Trophoblast cell (in vitro differentiated cells and primary cell): ENCODE measurements at regions not wholly inside any gene's neighbourhood (a gene's known extent, or its start where the extent isn't known, plus 50 kb on each side); places are given as distances from the start of the nearest gene placed in this dataset.

Experiments used
- DNase-seq, 2 donors: peaks; one replicate each; pipeline ENCODE4 v3.0.0-alpha.2; 2016
- H2AFZ ChIP-seq: 2 replicates; pipeline ENCODE4 v1.6.1; 2013; ENCODE audit warnings: low read length, moderate library complexity, mild to moderate bottlenecking; ENCODE audit not compliant: insufficient read depth, poor library complexity
- H2AK5ac ChIP-seq: 2 replicates; pipeline ENCODE4 v1.6.1; 2013; ENCODE audit warnings: mild to moderate bottlenecking, low read length
- H2BK120ac ChIP-seq: 2 replicates; pipeline ENCODE4 v1.6.1; 2013; ENCODE audit warnings: low read length, mild to moderate bottlenecking, moderate library complexity; ENCODE audit not compliant: insufficient read depth, poor library complexity
- H2BK12ac ChIP-seq: 2 replicates; pipeline ENCODE4 v1.6.1; 2013; ENCODE audit warnings: mild to moderate bottlenecking, low read length, moderate library complexity
- H2BK5ac ChIP-seq: 2 replicates; pipeline ENCODE4 v1.6.1; 2013; ENCODE audit warnings: low read length, low read depth, moderate library complexity, mild to moderate bottlenecking; ENCODE audit not compliant: poor library complexity
- H3K14ac ChIP-seq: 2 replicates; pipeline ENCODE4 v1.6.1; 2013; ENCODE audit warnings: mild to moderate bottlenecking, low read length
- H3K18ac ChIP-seq: 2 replicates; pipeline ENCODE4 v1.6.1; 2013; ENCODE audit warnings: mild to moderate bottlenecking, low read length
- H3K23ac ChIP-seq: 2 replicates; pipeline ENCODE4 v1.6.1; 2013; ENCODE audit warnings: low read length
- H3K27ac ChIP-seq: 2 replicates; pipeline ENCODE4 v1.5.1; 2013; ENCODE audit warnings: low read depth, mild to moderate bottlenecking, inconsistent platforms, low read length, moderate library complexity
- H3K27me3 ChIP-seq: 2 replicates; pipeline ENCODE4 v1.6.1; 2013; ENCODE audit warnings: inconsistent platforms, mild to moderate bottlenecking, low read length, moderate library complexity; ENCODE audit not compliant: insufficient read depth
- H3K36me3 ChIP-seq, 2 experiments: 1 replicate in 1 of 2; 2 replicates in 1 of 2; pipeline ENCODE4 v1.6.1; 2013; ENCODE audit warnings: low read length in 2 of 2, mild to moderate bottlenecking in 2 of 2, moderate library complexity in 1 of 2; ENCODE audit not compliant: insufficient read depth in 2 of 2, control insufficient read depth in 1 of 2
- H3K4ac ChIP-seq: 2 replicates; pipeline ENCODE4 v1.6.1; 2013; ENCODE audit warnings: low read depth, mild to moderate bottlenecking, low read length, moderate library complexity
- H3K4me1 ChIP-seq, 2 experiments: 1 replicate in 1 of 2; 2 replicates in 1 of 2; pipeline ENCODE4 v1.6.1; 2013; ENCODE audit warnings: low read length in 2 of 2, mild to moderate bottlenecking in 2 of 2, moderate library complexity in 1 of 2; ENCODE audit not compliant: insufficient read depth in 2 of 2, control insufficient read depth in 1 of 2
- H3K4me2 ChIP-seq: 2 replicates; pipeline ENCODE4 v1.6.1; 2013; ENCODE audit warnings: inconsistent platforms, mild to moderate bottlenecking, low read length, moderate library complexity
- H3K4me3 ChIP-seq: 2 replicates; pipeline ENCODE4 v1.5.1; 2013; ENCODE audit warnings: mild to moderate bottlenecking, low read depth, low read length, inconsistent platforms
- H3K79me1 ChIP-seq: one replicate; pipeline ENCODE4 v1.6.1; 2013; ENCODE audit warnings: low read length
- H3K79me2 ChIP-seq: 2 replicates; pipeline ENCODE4 v1.6.1; 2013; ENCODE audit warnings: low read length, mild to moderate bottlenecking; ENCODE audit not compliant: control insufficient read depth, insufficient read depth, poor library complexity
- H3K9ac ChIP-seq: 2 replicates; pipeline ENCODE4 v1.6.1; 2013; ENCODE audit warnings: mild to moderate bottlenecking, low read length
- H3K9me3 ChIP-seq: 2 replicates; pipeline ENCODE4 v1.6.1; 2013; ENCODE audit warnings: low read depth, mild to moderate bottlenecking, control low read depth, inconsistent platforms, low read length; ENCODE audit not compliant: insufficient read depth
- H4K12ac ChIP-seq: 2 replicates; pipeline ENCODE4 v1.6.1; 2013; ENCODE audit warnings: low read depth, mild to moderate bottlenecking, low read length, moderate library complexity
- H4K8ac ChIP-seq: 2 replicates; pipeline ENCODE4 v1.6.1; 2013; ENCODE audit warnings: low read depth, mild to moderate bottlenecking, low read length, moderate library complexity
- H4K91ac ChIP-seq: one replicate; pipeline ENCODE4 v1.6.1; 2013; ENCODE audit warnings: low read depth, mild to moderate bottlenecking, low read length, moderate library complexity
- WGBS: extraction: QIAGEN DNeasy Blood & Tissue Kit; methylation state at CpG from one replicate; pipeline ENCODE4 v1.1.7; 2013; ENCODE audit warnings: missing lambda C conversion rate; ENCODE audit not compliant: insufficient read length, insufficient coverage; ENCODE audit errors: extremely low coverage; 5-methylcytosine and 5-hydroxymethylcytosine counted together

GRCh38 chr7:108802650-108803049 is 233.0 kb downstream of the DNAJB9 start:
- no peaks in the 10 kb centered on the region for H3K79me2 ChIP-seq
- H2BK12ac ChIP-seq, result no peak overlapping the region
- DNase-seq, result no peak
- H3K4me3 ChIP-seq, result no peak overlapping the region
- no peaks in the 10 kb centered on the region for H3K79me1 ChIP-seq
- no peak overlapping the region for H3K4me2 ChIP-seq
- H3K14ac ChIP-seq, result no peak overlapping the region
- H3K9ac ChIP-seq, result no peak overlapping the region
- H3K4me1 ChIP-seq, result no peaks in the 10 kb centered on the region
- no peaks in the 10 kb centered on the region for H3K9me3 ChIP-seq
- no CpG with 5 or more reads among the region's 2 CpGs for WGBS
- H4K8ac ChIP-seq, result no peak overlapping the region
- H3K23ac ChIP-seq, result no peak overlapping the region
- H3K18ac ChIP-seq, result no peak overlapping the region
- H3K4ac ChIP-seq, result no peak overlapping the region
- H4K91ac ChIP-seq, result no peak overlapping the region
- no peak overlapping the region for H2AFZ ChIP-seq
- no peak overlapping the region for H2AK5ac ChIP-seq
- no peaks in the 10 kb centered on the region for H3K36me3 ChIP-seq
- H4K12ac ChIP-seq, result no peak overlapping the region
- H3K27me3 ChIP-seq, result no peaks in the 10 kb centered on the region
- no peak overlapping the region for H2BK5ac ChIP-seq
- no peak overlapping the region for H2BK120ac ChIP-seq
- H3K27ac ChIP-seq, result no peak overlapping the region

- no peak overlapping the region for H3K9ac ChIP-seq
- no peaks in the 10 kb centered on the region for H3K79me1 ChIP-seq
- H3K4me1 ChIP-seq, result no peaks in the 10 kb centered on the region
- peak in 1 of 2 donors; percentile 36 for DNase-seq
- no peak overlapping the region for H3K4me2 ChIP-seq
- H3K27ac ChIP-seq, result no peak overlapping the region
- no peak overlapping the region for H2BK120ac ChIP-seq
- no peak overlapping the region for H2AFZ ChIP-seq
- no peak overlapping the region for H4K12ac ChIP-seq
- H2AK5ac ChIP-seq, result no peak overlapping the region
- H3K18ac ChIP-seq, result no peak overlapping the region
- H4K91ac ChIP-seq, result no peak overlapping the region
- no peaks in the 10 kb centered on the region for H3K9me3 ChIP-seq
- no peaks in the 10 kb centered on the region for H3K27me3 ChIP-seq
- H3K4ac ChIP-seq, result no peak overlapping the region
- no CpG with 5 or more reads among the region's 6 CpGs for WGBS
- H2BK5ac ChIP-seq, result no peak overlapping the region
- H3K4me3 ChIP-seq, result no peak overlapping the region
- no peak overlapping the region for H2BK12ac ChIP-seq
- H3K14ac ChIP-seq, result no peak overlapping the region
- H4K8ac ChIP-seq, result peak overlapping the region; percentile 47
- no peak overlapping the region for H3K23ac ChIP-seq
- H3K79me2 ChIP-seq, result no peaks in the 10 kb centered on the region
- no peaks in the 10 kb centered on the region for H3K36me3 ChIP-seq
These were observed 236.2 kb downstream of the DNAJB9 start for GRCh38 chr7:108805808-108806397.

GRCh38 chr7:108808549-108809266 is 239.0 kb downstream of the DNAJB9 start:
- Histone ChIP-seq H3K79me2 (no peaks in the 10 kb centered on the region), H3K27me3 (no peaks in the 10 kb centered on the region), H4K8ac (no peak overlapping the region), H2BK5ac (no peak overlapping the region), H3K14ac (no peak overlapping the region), H2AFZ (no peak overlapping the region), H3K23ac (no peak overlapping the region), H3K9me3 (no peaks in the 10 kb centered on the region), H3K79me1 (no peaks in the 10 kb centered on the region), H3K27ac (no peak overlapping the region), H4K91ac (no peak overlapping the region), H4K12ac (no peak overlapping the region), H3K4me1 (no peaks in the 10 kb centered on the region), H3K4ac (no peak overlapping the region), H2BK120ac (no peak overlapping the region), H3K9ac (no peak overlapping the region), H3K18ac (no peak overlapping the region), H3K4me2 (no peak overlapping the region), H2AK5ac (no peak overlapping the region), H2BK12ac (no peak overlapping the region), H3K36me3 (no peaks in the 10 kb centered on the region), H3K4me3 (no peak overlapping the region)
- WGBS, result no CpG with 5 or more reads among the region's 1 CpG
- DNase-seq, result no peak

GRCh38 chr7:108809356-108809755 is 239.7 kb downstream of the DNAJB9 start:
- Histone ChIP-seq H3K4ac (no peak overlapping the region), H2BK5ac (no peak overlapping the region), H3K27ac (no peak overlapping the region), H3K23ac (no peak overlapping the region), H4K91ac (no peak overlapping the region), H3K9me3 (no peaks in the 10 kb centered on the region), H3K36me3 (no peaks in the 10 kb centered on the region), H3K27me3 (no peaks in the 10 kb centered on the region), H2BK12ac (no peak overlapping the region), H4K12ac (no peak overlapping the region), H2AFZ (no peak overlapping the region), H2AK5ac (no peak overlapping the region), H3K14ac (no peak overlapping the region), H3K4me3 (no peak overlapping the region), H3K18ac (no peak overlapping the region), H2BK120ac (no peak overlapping the region), H3K79me1 (no peaks in the 10 kb centered on the region), H3K9ac (no peak overlapping the region), H4K8ac (no peak overlapping the region), H3K4me1 (no peaks in the 10 kb centered on the region), H3K4me2 (no peak overlapping the region), H3K79me2 (no peaks in the 10 kb centered on the region)
- no peak for DNase-seq
- no CpG with 5 or more reads among the region's 2 CpGs for WGBS
